HG02588 (cell line): ENCODE measurements at regions not wholly inside any gene's neighbourhood (a gene's known extent, or its start where the extent isn't known, plus 50 kb on each side); places are given as distances from the start of the nearest gene placed in this dataset.
A peak's percentile ranks its signal among the peaks of the same experiment; 100 is the strongest.

Experiments
- ATAC-seq: cut with Tn5 transposase; IDR thresholded peaks from one replicate; pipeline ENCODE4 v1.9.1; 2021; ENCODE audit warnings: mild to moderate bottlenecking, moderate library complexity; ENCODE audit not compliant: unreplicated experiment

DNA sequence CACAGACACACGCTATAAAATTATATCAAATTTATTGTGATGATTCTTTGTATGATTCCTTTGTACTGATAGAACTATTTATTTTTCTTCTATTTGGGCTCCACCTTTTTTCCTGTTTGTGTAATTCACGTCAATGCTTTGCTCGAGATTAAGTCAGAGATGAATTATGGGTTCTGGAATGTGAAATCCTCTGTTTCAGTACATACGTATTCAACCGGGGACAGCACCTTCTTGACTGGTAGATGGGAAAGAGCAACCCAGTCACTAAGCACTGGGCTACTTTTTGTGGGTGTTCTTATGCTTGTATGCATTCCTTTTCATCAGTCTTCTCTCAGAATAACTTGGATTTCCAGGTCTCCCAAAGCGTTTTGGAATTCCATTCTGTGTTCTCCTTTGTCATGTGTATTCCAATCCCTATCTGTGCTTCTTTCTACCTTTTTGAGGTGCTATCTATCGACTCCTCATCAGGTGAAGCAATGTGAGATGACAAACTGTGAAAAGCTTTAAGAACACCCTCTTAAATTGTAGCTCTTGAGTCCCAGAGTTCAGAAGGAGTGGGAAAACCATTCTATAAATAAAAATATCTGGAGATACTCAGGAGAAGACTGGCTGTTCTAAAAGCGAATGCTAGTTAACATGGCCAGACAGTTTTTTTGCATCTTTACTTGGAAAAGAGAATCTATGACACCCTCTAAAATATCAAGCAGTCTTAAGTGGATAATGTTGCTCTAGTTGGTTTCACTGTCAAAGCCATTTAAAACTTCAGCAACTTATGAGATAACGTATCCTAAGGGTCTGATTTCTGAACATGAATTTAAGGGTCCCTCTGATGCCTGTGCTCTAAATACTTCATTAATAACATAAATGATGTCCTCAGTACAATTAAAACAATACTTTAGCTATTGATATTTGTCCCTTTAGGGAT, 197.7 kb upstream of the PREP start:
- ATAC-seq, result no peak

GRCh38 chr6:105598264-105598663, 195.4 kb upstream of the PREP start:
- no peak for ATAC-seq

DNA sequence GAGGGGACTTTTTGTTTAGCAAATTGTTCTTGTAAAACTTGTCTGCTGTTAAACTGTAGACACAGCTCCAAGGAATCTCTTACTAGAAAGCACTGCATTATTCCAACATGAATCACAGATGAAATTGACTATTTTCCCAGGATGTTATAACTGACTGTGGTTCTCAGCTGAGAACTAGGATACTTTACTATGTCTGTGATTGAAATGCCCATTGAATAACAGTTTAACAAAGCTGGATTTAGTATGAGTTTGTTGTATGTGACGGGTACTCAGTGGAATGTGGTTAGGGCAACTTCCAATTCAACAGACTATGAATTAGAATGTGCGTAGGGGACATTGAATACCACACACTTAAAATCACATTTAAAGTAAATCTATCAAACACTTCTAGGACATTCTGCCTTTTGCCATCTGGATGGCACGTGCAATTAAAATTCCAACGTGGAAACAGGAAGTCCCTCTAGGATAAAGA, 193.4 kb upstream of the PREP start:
- ATAC-seq, result no peak

GRCh38 chr6:105595829-105596228, 192.9 kb upstream of the PREP start:
- no peak for ATAC-seq

DNA sequence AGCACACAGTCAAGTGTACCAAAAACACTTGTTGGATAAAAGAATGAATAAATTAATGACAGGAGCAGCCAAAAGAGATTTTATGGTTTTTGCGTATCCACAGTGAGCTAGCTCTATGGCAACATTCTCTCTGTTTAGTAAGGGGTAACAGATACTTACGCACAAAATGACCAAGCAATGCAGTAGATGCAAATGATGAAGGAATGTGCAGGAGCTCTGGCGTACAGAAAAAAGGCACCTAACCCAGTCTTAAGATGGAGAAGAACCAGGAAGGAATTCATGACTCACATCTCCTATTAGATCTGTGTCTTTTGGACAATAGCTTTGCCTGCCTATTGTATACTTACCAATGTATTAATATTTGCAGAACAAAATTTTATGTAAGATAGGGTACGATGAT, 191.9 kb upstream of the PREP start:
- ATAC-seq, result no peak

DNA sequence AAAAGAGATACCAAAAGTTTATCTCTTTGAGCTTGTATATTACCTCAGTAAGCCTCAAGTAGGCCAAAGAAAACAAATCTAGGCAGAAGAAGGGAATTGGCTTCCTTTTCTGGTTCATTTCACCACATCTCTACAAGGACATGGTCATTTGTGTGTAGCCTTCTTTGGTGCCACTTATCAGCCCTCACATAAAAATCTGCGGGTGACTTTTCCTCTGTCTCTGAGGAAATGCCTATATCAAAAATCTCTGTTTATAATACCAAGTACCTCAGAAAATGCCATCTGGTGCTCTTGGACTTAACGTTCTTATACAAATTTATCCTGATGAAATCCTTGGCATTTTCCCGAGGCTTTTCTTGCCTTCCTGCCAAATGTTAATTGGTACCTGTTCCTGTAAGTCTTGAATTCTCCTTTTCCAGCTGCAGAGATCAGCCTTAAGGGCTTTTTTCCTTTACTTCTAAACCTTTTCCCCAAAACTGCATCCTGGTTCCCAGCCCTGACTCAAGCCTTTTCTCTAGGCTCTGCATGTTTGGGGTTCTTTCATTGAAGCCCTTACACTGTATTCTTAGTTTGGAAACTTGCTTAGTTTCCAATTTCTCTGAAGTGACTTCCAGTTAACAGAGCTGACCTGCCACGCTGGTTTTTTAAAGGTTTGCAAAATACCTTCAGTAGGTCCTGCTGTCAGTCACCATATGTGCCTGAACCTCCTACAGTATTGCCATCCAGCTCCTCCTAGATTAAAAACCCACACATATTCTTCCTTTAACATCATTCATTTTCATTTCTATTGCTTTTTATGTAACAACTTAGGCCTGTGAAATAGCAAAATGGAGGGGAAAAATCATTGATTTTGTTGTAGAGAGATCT, 191.2 kb upstream of the PREP start:
- no peak for ATAC-seq

- no peak for ATAC-seq
Observed at GRCh38 chr6:105593056-105593690, 190.3 kb upstream of the PREP start.

DNA sequence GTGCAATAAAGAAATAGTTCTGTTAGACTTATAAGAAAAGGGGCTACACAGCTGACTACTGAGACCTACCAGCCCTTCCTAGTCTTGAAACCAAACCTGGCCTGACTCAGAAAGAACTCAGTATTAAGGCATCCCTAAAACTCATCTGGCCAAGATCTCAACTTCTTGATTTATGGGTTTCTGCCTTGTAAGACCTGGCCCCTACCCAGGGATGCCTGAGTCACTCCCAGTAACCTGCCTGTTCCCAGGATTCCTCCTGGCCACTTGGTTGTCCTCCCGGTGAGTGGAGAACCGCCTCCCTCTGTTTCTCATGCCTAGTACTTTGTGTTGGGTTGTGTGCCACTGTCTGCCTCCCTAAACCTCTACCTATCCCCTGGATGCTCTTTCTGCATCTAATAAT, 189.4 kb upstream of the PREP start:
- ATAC-seq, result no peak

GRCh38 chr6:105591053-105591452, 188.2 kb upstream of the PREP start:
- ATAC-seq, result peak; percentile 93

DNA sequence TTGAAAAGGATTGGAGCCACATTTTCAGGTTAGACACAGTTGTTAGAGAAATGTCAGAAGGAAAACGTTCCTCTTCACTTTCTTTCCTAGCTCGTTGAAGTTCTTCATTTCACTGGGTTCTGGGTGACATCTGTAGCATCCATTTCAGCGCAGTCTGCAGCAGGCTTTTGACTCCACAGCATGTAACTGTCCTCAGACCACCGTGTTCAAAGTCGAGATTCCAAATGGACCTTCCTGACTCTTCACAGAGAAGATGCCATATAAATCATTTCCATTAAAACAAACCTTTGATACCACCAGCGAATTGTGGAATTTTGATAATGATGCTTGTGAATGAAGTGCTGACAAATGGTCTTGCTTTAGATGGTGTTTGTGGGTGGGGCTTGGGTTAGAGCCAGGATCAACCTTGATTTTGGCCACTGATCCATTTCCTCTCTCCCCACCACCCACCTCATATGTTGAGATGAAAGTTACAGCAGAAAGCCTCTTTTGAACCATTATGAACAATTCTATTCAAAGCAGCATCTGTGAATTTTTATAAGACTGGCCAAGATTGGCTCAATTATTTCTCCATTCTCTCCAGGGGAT, 185.3 kb upstream of the PREP start:
- no peak for ATAC-seq

DNA sequence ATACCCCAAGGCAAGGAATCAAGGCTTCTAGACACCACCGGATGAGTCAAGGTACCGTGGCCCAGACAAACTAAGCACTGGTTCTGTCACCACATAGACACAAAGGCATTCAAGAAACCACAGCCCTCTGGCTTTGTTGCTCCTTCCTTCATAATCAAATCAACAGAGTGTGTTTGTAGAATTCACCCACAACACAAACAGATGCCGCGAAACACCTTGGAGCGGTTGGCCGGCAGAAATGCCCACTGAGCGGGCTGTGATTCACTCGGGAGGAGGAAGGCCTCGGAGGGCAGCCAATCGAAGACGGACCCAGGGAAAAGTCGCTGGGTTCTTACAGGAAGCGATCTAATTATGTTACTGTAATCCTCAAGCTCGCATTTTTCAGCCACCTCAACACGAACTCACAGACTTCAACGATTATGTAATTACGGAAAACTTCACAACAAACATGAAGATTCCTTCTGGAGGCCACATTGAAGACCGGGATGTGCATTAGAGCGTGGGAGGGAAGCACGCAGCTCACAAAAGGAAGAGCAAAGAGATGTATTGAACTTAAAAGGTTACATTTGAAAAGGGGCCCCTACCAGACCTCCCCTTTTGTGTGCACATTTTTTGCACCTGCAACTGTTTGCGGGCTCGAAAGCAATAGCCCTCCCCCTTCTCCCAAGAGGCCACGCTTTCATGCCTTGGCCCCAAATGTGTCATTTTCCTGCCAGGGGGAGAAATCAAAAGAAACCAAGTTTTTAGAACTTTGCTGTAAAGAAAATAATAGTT, 184.7 kb upstream of the PREP start:
- ATAC-seq, result no peak

- no peak for ATAC-seq
Observed at GRCh38 chr6:105578179-105578707, 175.4 kb upstream of the PREP start.

GRCh38 chr6:105573556-105573955, 170.7 kb upstream of the PREP start:
- no peak for ATAC-seq

DNA sequence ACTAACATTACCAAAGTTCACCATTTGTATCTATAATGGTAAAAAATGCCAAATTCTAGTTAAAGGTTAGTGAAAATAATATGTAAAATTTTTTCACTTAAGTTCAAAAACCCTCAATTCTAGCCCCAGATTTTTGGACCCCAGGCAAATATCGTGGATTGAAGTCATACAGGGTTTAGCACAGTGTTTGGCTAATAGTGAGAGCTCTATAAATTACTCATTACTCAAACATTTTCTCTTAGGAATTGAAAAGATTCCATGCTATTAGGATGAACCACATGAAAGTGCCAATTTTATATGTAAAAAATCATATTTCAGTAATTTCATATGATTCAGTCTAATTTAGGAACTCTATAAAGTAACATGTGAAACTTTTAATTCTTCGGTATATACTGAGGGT, 170.3 kb upstream of the PREP start:
- ATAC-seq, result no peak

GRCh38 chr6:105570416-105570815, 167.5 kb upstream of the PREP start:
- ATAC-seq, result no peak

- ATAC-seq, result no peak
Observed at GRCh38 chr6:105569706-105570105, 166.8 kb upstream of the PREP start.

GRCh38 chr6:105568751-105569150, 165.9 kb upstream of the PREP start:
- ATAC-seq, result no peak

GRCh38 chr6:105568142-105568541, 165.3 kb upstream of the PREP start:
- no peak for ATAC-seq

GRCh38 chr6:105567140-105567539, 164.3 kb upstream of the PREP start:
- ATAC-seq, result no peak

- no peak for ATAC-seq
Observed at GRCh38 chr6:105566503-105566902, 163.6 kb upstream of the PREP start.
